GM19438 (cell line): ENCODE measurements at regions not wholly inside any gene's neighbourhood (a gene's known extent, or its start where the extent isn't known, plus 50 kb on each side); places are given as distances from the start of the nearest gene placed in this dataset.

Source experiments
- ATAC-seq: cut with Tn5 transposase; IDR thresholded peaks from one replicate; pipeline ENCODE4 v1.9.1; 2021; ENCODE audit warnings: low read depth; ENCODE audit not compliant: unreplicated experiment

DNA sequence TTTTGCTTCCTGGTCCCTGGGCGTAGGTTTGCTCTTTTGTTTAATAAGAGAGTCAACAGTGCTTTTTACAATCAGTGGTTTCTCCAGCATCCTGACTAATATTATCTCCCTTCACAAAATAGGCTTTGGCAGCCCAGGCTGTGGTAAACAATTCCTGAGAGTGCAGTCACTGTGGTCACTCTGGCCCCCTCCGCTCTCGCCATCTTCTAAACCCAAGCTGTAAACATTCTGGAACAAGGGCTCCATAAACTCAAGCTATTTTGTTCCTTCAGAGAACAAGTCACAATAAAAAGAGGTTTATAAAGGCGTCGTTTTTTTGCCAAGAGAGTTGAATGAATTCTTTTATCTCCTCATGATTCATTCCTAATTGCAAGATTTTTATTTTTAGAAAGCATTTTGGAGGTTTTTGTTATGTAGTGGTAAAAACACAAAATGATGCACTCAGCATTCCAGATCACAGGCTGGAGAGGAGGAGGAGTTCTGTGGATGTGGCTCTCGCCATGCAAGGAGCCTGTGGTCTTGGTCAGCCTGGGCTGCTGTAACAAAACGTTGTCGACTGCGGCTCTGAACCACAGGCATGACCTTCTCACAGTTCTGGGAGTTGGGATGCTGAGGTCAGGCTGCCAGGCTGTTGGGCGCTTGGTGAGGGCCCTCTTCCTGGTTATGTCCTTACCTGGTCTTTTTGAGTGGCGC lies 486.4 kb upstream of the FAT1 start:
- ATAC-seq, result no peak

DNA sequence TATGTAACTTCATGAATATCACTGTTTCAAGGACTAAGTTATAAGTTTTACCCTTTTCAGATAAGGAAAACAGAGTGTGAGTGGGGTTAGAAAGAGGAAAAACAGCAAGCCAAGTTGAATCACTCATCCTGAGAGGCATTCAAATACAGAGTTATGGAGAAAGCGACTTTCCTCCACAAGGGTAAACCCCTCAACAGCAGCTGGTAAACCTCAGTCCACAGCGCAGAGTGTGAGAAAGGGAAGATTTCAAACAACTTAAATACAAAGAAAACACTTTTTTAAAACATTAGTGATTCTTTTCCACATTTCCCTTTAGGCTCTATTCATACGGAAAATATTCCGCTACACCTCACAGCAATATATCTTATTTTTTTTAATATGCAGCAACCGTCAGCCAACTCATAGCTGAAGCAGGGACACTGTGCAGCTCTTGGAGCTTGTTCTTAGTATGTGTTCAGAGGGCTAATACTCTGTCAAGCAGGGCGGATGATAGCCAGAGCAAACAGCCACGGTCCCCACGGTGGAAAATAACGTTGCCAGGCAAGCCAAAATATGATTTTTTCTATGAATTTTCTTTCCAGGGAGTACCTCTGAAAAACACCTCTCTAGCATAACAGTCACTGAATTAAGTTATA lies 488.9 kb upstream of the FAT1 start:
- no peak for ATAC-seq

DNA sequence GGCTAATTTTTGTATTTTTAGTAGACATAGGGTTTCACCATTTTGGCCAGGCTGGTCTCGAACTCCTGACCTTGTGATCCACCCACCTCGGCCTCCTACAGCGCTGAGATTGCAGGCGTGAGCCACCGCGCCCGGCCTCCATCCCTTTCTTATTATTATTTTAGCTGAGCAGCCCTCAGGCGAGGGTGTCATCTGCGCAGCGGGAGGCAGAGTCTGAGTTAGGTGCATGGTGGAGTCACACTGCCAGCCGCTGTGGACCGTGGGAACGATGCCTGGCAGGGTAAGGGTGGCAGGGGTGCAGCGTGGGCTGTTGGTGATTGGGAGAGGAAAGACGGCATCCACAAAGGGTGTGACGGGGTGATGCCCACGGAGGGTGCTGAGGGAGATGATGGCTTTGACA lies 491.8 kb upstream of the FAT1 start:
- no peak for ATAC-seq

DNA sequence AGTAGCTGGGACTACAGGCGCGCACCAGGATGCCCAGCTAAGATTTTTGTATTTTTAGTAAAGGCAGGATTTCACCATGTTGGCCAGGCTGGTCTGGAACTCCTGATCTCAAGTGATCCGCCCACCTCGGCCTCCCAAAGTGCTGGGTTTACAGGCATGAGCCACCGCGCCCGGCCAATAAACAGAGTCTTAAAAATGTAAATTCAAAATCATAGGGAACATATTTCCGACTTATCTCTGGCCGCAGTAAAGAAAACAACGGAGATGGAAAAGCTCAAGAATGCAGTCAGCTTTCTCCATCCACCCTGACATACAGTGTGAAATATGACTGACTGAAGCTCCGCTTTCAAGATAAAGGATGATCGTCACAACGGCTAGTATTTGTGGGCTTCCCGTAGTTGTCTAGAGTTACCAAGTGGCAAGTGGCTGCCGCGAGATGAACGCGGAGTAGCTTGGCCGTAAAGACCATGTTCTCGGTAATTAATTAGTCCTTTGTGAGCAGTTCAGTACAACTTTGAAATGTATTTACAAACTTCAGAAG lies 495.1 kb upstream of the FAT1 start:
- no peak for ATAC-seq

DNA sequence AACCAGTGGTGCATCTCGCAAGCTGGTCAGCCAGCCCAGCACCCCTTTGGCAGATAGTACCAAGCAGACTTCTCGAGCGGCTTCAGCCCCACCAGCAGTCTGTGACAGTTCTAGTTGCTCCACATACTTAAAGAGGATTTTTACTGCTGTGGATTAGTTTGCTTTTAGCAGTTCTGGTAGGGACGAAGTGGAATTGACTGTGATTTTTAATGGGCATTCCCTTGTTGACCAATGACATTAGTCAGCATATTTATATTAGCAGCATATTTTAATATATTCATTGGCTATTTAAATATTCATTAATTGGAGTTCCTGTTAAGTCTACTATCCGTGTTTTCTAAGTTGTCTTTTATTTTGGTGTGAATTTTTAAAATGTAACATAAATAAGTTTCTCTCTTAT lies 500.9 kb upstream of the FAT1 start:
- ATAC-seq, result no peak

DNA sequence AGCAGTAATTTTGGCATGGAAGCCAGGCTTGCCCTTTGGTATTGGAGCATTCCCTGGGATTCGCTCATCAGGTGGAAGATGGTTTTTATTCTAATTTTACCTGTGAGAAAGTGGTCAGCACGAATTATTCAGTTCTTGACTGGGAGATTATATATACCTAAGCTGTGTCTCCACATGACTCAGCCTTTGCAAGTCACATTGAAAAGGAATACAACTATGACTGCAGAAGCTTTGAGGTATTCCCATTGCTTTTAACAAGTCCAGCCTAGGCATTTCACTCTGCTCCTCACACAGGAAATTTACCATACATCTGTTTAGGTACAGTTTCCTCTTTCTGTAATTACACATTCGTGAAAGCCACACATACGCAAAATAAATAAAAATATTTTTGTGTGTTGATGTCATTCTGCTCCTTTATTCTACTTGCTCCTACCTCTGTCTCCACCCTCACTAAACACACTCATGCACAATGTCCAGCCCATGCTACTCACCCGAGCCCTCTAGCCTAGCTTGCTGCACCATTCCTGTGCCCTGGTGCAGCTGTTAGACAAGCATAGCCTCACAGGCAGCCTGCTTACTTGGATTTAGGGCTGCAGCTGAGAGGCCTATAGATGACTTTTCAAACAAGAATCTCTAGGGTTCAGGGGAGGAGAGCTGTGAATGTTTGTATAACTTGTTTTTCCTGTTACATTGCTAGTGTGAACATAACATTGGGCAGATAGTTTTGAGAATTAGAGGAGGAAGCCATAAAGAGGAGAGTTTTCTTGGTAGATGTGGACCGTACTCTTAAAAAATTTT lies 504.4 kb upstream of the FAT1 start:
- ATAC-seq, result no peak

DNA sequence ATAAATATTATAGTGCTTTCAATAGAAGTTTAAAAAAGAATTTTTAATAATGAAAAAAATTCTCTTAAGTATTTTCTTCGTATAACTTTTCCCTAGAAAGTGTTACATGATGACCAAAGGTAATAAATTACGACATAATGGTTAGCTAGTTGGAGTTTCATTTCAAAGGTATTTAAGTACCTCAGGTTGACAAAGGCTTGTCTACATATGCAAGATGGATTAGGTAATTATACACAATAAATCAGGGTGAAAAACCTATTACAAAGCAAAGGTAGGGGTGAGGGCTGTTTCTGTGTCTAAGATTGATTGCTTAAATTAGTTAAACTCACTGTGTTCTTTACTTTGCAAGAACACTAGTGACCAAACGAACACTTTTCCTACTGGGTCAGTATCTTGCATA lies 508.5 kb upstream of the FAT1 start:
- ATAC-seq, result no peak

DNA sequence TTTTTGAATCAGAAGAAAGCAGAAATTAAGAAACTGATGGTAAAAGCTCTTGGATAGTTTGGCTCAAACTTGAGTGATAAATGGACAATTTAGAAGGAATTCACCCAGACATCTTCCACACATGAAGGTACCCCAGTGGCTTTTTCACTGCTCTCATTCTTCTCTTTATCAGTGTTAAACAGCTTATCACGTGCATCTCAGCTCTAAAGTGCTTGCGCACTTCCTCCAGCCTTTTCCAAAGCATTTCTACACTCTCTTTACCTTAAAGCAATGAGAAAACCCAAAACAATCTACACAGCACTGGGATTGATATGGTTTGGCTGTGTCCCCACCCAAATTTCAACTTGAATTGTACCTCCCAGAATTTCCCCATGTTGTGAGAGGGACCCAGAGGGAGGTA lies 509.1 kb upstream of the FAT1 start:
- no peak for ATAC-seq

DNA sequence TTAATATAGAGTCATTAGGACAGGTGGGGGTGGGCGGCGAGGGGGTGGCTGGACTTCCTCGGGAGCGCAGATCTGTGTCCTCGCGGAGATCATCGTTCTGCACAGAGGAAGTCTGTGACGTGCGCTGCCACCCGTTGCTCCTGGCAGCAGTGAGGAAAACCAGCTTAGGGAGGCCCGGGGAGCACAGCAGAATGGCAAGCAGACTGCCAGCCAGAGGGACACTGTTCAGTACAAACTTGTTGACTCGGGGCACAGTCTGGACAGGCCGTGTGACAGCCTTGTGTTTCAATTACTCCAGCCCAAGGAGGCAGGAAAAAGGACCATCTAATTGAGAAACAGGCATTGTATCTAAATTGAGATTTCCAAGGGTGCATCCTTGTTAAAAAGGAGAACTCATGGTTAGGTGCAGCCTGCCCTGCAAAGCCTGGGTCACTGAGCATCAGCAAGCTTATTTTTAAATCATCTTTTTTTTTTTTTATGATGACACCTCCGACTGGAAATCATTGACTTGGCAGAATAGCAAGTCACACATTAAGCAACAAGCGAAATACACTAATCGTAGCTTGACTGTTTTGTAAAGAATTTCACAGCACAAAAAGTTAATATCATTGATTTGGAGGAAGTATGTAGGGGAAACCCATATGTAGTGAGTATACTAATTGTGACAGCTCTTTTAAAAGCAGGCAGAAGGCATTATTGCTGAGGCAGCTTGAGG lies 512.0 kb upstream of the FAT1 start:
- no peak for ATAC-seq

DNA sequence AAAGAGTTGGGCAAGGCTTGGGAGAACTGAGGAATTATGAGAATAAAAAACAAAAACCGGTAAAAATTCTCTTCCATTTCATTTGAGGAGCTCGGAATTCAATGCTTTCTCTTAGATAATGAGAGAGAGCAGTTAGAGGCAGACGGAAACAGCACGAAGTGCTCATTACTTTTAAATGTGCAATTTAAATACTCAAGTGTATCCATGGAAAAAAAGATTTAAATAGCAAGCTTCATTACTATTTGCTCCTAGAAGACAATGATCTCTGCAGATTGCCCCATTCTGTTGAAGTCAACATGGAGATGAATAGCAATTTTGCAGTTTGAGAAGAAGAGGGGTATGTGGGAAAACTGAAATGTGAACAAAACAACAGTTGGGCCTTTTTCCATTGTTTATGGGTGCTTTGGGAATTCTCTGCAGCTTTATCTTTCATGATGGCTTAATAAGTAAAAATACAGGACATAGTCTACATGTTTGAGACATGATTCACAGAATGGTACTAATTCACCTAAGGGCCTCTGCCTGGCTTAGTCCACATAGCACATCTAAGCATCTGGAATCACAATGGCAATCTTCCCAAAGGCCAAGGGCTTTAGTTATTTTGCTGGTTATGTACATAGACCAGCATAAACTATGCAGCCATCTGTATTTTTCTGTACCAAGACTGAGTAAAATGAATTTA lies 512.7 kb upstream of the FAT1 start:
- ATAC-seq, result no peak

DNA sequence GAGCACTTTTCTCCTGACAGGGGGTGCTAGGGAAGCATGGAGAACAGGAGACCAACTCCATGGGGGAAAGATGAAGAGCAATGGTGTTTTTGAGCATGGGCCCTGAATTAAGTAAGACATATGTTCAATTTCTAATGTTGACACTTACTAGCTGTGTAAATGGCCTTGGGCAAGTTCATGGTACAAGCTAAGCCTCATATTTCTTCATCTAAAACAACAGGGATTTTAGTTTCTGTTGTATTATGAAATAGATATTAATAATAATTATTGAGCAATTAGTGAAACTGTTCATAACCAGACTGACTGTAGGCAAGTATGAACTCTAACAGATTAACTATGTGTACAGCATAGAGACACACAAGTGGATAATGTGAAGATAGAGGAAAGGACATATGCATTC lies 515.0 kb upstream of the FAT1 start:
- ATAC-seq, result no peak

DNA sequence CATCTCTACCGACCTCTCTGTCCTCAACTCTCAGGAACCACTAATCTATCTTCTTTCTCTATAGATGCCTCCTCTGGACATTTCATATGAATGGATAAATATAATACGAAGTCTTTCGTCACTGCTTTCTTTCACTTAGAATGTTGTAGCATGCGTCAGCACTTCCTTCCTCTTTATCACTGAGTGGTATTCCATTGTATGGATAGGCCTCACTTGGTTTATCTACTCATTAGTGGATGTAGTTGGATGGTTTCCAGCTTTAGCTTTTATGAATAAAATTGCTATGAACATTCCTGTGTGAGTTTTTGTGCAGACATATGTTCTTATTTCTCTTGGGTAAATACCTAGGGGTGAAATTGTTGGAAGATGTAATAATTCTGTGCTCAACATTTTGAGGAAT lies 528.2 kb upstream of the FAT1 start:
- ATAC-seq, result no peak

DNA sequence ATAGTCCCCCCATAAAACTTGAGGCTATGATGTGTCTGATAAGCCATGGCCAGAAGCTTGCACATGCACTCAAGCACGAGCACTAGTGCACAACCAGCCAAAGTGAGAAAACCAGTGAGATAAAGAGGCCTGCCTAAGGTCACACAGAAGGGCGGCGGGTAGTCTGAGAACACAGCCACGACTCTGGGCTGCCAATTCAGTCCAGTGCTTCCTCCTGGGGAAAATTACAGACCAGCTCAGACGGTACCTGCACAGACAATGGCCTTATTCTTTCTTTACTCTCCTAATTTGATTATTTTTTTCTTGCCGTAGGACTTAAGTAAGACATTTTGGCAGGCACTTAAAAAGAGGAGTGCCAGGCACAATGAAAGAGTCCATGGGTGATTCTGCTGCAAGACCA lies 533.2 kb upstream of the FAT1 start:
- no peak for ATAC-seq

DNA sequence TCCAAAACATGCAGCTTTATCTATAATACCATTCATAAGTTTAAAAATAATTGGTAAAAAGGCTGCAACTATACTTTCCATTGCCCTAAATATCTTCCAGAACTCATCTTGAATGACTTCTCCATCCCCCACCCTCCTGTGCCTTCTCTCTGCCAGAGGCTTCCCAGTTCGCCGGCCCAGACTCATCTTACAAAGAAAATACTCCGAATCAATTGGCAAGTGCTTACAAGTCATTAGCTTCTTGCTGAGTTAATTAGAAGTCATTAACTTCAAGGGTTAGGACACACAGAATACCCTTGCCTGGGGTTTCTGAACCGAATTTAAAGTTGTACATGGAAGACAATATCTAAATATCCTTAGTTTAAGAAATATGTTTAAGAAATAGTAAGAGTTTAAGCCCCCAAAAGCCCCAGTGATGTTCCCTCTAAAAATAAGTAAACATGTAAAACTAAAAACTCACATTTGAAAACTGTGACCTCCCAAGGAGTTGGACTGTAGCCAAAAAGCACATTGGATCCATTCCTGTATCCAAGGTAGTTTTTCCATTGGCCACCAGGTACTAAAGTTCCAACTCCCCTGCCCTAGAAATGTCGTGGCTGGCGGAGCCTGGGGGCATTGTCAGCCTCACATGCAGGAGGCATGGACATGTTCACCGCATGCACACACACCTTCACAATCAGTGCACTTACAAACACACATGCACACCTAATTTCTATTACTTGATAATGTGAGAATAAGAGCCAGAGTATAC lies 535.2 kb upstream of the FAT1 start:
- no peak for ATAC-seq

DNA sequence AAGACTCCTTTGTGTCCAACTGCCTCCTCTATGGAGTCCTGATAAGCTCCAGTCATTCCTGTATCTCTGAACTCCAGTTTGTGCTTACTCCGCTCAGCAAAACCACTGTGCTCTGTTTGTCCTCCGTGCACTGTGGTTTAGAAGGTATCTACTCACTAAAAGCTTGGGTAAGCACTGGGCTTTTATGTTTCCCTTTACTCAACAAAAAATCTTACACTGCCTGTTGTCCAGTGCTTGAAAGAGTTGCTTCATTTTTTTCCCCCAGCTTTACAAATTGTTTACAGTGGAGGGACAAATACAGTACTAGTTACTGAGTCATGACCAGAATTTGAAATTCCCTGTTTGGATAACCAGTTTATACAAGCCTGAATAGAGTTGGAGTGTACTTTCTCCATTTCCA lies 545.3 kb upstream of the FAT1 start:
- ATAC-seq, result no peak

DNA sequence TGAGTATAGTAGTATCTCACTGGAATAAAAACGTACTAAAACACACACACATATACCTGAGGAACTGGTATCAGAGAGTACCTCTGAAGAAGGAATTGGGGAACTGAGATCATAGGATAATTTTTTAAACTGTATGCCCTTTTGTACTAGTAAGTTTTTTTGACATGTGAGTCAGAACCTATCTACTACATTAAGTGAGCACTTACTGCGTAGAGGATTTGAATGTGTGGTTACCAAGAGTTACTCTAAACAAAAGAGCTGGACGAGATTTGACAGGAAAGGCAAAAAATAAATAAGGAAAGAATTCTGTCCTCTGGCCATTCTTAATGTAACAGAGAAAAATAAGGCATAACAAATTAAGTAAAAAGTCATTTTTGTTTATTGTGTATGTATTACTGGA lies 546.5 kb upstream of the FAT1 start:
- ATAC-seq, result no peak

DNA sequence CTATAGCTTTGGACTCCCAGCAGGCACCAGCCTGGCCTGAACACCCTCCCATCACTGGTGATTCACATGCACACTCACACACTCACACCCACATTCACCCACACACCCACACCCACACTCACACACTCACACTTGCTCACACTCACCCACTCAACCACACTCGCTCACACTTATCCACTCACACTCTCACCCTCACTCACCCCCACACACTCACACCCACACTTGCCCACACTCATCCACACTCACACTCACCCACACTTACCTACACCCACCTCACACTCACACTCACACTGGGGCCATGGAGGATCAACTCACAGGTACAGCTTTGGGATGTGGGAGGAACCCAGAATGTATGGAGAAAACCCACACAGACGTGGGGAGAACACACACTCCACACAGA lies 548.2 kb upstream of the FAT1 start:
- no peak for ATAC-seq

DNA sequence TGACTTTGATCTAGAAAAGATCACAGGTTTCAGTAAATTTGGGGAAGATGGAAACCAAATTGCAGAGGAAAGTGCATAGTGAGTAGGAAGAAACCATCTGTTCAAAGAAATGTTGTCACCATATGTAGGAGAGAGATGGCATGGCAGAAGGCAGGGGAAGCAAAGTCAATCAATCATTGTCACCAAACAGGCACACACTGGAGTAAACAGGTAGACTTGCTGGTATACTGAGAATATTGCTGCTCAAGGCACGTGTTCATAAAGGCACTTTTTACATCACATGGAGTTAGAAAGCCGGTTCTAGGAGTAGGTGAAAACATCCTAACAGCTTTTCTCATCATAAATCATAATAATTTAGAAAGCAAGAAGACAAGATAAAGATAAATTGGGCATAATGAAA lies 550.5 kb upstream of the FAT1 start:
- ATAC-seq, result no peak

DNA sequence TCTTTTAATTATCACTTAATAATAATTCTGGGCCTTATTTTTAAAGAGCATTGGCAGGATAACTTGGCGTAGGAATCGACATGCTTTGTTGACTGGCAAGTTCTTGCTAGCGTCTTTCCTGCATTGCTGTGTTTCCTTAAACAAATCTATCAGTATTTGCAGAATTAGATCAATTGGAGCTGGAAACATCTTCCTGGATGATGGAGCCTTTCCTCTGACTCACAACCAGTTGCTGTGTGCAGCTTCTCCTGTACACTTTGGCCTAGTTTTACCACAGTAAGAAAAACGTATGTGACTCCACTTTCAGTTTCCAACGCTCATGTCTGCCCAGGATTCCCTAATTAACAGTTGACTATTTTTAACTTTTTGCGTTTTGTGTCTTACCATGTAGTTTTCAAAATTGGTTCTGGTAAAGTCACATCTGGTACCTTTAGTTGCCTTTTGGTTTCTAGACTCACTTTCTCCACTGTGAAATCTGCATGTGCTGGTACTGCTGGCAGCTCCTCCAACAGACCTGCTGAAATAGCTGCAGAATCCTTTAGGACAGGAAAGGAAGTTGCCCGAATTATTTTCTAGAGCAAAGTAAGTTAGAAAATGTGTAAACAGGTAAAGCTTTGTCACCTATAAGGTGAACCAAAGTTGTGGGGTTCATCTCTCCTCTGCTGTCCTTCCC lies 553.2 kb upstream of the FAT1 start:
- no peak for ATAC-seq
